Right cardiac atrium (tissue), 5 donors: ENCODE measurements at regions not wholly inside any gene's neighbourhood (a gene's known extent, or its start where the extent isn't known, plus 50 kb on each side); places are given as distances from the start of the nearest gene placed in this dataset.

Experiments used
- ATAC-seq, 2 donors: fragments of 200-7000 bp; cut with Tn5 transposase; one replicate each; pipeline versions ENCODE4 v1.8.0 to v1.9.1; 2020; ENCODE audit warnings: moderate library complexity in 2 of 2, mild to moderate bottlenecking in 1 of 2
- DNase-seq, 3 donors: peaks; one replicate each; pipeline ENCODE4 v3.0.0-alpha.2; 2020
- H3K27ac ChIP-seq: one replicate; pipeline ENCODE4 v1.5.1; 2013; ENCODE audit warnings: mild to moderate bottlenecking, low read length, control low read depth, moderate library complexity
- H3K27me3 ChIP-seq: one replicate; pipeline ENCODE4 v1.6.1; 2013; ENCODE audit not compliant: control insufficient read depth, insufficient read depth
- H3K4me1 ChIP-seq: one replicate; pipeline ENCODE4 v1.6.1; 2013; ENCODE audit warnings: low read length; ENCODE audit not compliant: control insufficient read depth, insufficient read depth
- H3K4me3 ChIP-seq: one replicate; pipeline ENCODE4 v1.5.1; 2013; ENCODE audit warnings: low read length, control low read depth
- H3K9me3 ChIP-seq: one replicate; pipeline ENCODE4 v1.6.1; 2013; ENCODE audit warnings: low read length; ENCODE audit not compliant: control insufficient read depth
- WGBS: extraction: QIAGEN DNeasy Blood & Tissue Kit; methylation state at CpG from one replicate; pipeline ENCODE4 v1.1.7; 2013; 5-methylcytosine and 5-hydroxymethylcytosine counted together
- intact Hi-C, 4 donors: fragments of 100-400 bp; cut with DNase I; formaldehyde crosslinking; loops; one replicate each; pipeline versions ENCODE4 v1.11.0 to v1.14.0; 2022 to 2023
- donor health status: healthy with polysubstance abuse.
- donor health status: DM: no; HTN: yes; CAD: no.
- donor health status: DM: no; HTN: no; CAD: no.
- donor health status: DM: no; HTN: yes; CAD: no; lungs with severe emphysema.
- donor health status: DM: yes; HTN: yes; CAD: no.

DNA sequence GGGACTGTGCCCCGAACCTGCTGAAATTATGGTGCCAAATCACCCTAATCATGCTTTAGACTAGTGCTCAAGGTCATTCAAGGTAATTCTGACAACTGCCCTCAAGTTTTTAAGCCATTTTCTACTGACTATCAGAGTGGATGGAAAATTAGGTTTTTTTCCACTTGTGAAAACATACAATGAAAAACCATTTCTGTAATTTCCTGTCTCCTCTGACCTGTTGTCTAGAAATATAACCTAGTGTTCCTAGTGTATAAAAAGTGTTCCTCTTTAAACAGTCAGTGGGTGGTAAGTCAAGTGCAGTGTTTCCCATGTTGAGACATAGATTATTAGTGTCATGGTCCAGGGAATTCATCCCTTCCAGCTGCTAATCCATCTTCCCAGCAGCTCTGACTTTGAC, 232.8 kb upstream of the UMPS start:
- no peaks in the 10 kb centered on the region for H3K27me3 ChIP-seq
- ATAC-seq = no peak
- H3K4me3 ChIP-seq = no peak overlapping the region
- H3K27ac ChIP-seq = no peak overlapping the region
- H3K4me1 ChIP-seq = no peaks in the 10 kb centered on the region
- intact Hi-C loops = no loop called here
- no peaks in the 10 kb centered on the region for H3K9me3 ChIP-seq
- WGBS = 90% methylated on average over 1 of the region's 1 CpG
- DNase-seq = no peak

- Histone ChIP-seq H3K4me1 (no peaks in the 10 kb centered on the region), H3K9me3 (no peaks in the 10 kb centered on the region), H3K27me3 (no peaks in the 10 kb centered on the region), H3K4me3 (no peak overlapping the region), H3K27ac (no peak overlapping the region)
- intact Hi-C loops = no loop called here
- DNase-seq = no peak
- ATAC-seq = no peak
- 88% methylated on average over 4 of the region's 4 CpGs for WGBS
Observed at GRCh38 chr3:124498891-124499290, 231.4 kb upstream of the UMPS start.

DNA sequence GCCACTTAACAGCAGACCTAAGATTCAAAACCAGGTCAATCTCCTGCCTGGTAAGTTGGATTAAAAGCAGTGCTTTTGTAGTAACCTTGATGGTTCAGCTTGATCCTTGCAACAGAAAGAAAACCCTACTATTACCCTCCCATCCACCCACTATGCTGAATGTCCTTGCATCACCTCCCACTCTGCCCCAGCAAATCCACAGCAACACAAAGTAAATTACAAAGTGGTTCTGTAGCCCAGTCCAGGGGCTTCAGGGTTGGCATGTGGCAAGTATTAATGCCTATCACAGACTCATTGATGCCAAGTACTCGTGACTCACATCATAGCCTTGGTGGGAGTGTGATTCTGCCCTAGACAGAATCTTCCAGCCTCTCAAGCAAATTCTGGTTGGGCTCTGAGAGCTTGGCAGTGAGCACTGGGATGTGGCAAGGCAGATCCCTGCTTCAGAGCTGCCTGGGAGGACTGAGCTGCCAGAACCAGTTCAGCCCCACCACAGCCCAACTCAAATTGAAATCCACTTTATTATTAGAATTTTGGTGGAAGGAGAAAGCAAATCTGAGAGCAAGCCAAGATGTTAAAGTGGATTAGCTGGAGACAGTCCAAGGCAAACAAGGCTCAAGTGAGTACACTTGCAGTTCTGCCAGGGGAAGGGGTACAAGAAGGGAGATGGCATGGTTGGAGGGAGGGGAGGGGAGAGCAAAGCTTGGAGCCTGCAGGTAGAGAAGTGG, 225.8 kb upstream of the UMPS start:
- ATAC-seq (peak; percentile 93 to 95), DNase-seq (peak; percentile 61 to 80 (median 78))
- Histone ChIP-seq H3K27me3 (no peaks in the 10 kb centered on the region), H3K4me1 (peaks cover 4% of the 10 kb centered on the region), H3K9me3 (no peaks in the 10 kb centered on the region), H3K4me3 (no peak overlapping the region), H3K27ac (peak overlapping the region; percentile 6)
- intact Hi-C loops = loop anchor here in 2 of 4 donors (5.0 kb wide), 1 partner anchor 43 kb away; no protein-coding TSS in a partner anchor
- 32% methylated on average over 1 of the region's 1 CpG for WGBS

DNA sequence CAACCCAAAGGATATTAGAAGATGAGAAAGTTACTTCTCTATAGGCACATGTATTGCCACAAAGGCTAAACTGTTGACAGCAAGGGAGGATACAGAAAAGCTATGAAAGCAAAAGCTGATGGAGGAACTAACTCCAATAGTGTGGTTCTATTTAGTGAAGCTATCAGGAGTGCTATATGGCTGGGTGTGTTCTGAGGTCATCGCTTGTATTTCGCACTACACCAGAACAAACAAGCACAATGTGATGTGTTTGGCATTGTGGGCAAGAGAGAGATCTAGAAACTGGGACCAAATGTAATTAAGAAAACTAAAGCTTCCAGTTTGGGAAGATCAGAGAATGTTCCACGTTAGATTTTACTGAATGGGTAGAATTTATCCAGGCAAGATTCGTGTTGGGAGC, 220.4 kb upstream of the UMPS start:
- Histone ChIP-seq H3K4me1 (no peaks in the 10 kb centered on the region), H3K4me3 (no peak overlapping the region), H3K27ac (no peak overlapping the region), H3K27me3 (no peaks in the 10 kb centered on the region), H3K9me3 (no peaks in the 10 kb centered on the region)
- WGBS = 95% methylated on average over 4 of the region's 4 CpGs
- intact Hi-C loops = no loop called here
- ATAC-seq (no peak), DNase-seq (no peak)

DNA sequence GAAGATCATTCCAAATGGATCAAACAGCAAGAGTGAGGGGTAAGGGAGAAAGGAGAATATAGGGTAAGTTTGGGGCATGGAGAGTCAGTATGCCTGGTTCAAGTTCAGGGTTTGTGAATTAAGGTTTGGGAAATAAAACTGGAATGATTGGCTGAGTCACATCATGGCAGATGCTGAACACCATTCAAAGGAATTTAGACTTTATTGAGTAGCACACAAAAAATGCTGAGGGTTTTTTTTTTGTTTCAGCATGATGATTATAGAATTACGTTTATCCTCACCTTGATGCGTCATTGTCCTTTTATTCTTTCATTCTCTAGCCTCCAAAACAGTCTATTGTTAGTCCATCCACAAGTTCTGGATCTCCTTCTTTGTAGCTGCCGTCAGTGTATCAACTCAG, 220.0 kb upstream of the UMPS start:
- ATAC-seq (no peak), DNase-seq (no peak)
- H3K4me3 ChIP-seq = no peak overlapping the region
- no peak overlapping the region for H3K27ac ChIP-seq
- no peaks in the 10 kb centered on the region for H3K27me3 ChIP-seq
- H3K4me1 ChIP-seq = no peaks in the 10 kb centered on the region
- 93% methylated on average over 3 of the region's 3 CpGs for WGBS
- no peaks in the 10 kb centered on the region for H3K9me3 ChIP-seq
- intact Hi-C loops = no loop called here

- WGBS = 79% methylated on average over 8 of the region's 8 CpGs
- ATAC-seq (no peak), DNase-seq (no peak)
- no peak overlapping the region for H3K4me3 ChIP-seq
- intact Hi-C loops = no loop called here
- no peak overlapping the region for H3K27ac ChIP-seq
- H3K27me3 ChIP-seq = no peaks in the 10 kb centered on the region
- H3K9me3 ChIP-seq = no peaks in the 10 kb centered on the region
- no peaks in the 10 kb centered on the region for H3K4me1 ChIP-seq
Observed at GRCh38 chr3:124512881-124513609, 217.2 kb upstream of the UMPS start.

GRCh38 chr3:124513610-124513997, 216.6 kb upstream of the UMPS start:
- no peaks in the 10 kb centered on the region for H3K27me3 ChIP-seq
- intact Hi-C loops = no loop called here
- 91% methylated on average over 4 of the region's 4 CpGs for WGBS
- no peaks in the 10 kb centered on the region for H3K4me1 ChIP-seq
- ATAC-seq (no peak), DNase-seq (no peak)
- H3K27ac ChIP-seq = no peak overlapping the region
- no peaks in the 10 kb centered on the region for H3K9me3 ChIP-seq
- no peak overlapping the region for H3K4me3 ChIP-seq

- Histone ChIP-seq H3K9me3 (no peaks in the 10 kb centered on the region), H3K27me3 (no peaks in the 10 kb centered on the region), H3K4me3 (no peak overlapping the region), H3K27ac (no peak overlapping the region), H3K4me1 (no peaks in the 10 kb centered on the region)
- intact Hi-C loops = no loop called here
- DNase-seq (no peak), ATAC-seq (no peak)
- WGBS = 83% methylated on average over 2 of the region's 2 CpGs
Observed at GRCh38 chr3:124514683-124515082, 215.6 kb upstream of the UMPS start.

GRCh38 chr3:124516333-124516732, 213.9 kb upstream of the UMPS start:
- Histone ChIP-seq H3K4me1 (no peaks in the 10 kb centered on the region), H3K27ac (no peak overlapping the region), H3K9me3 (no peaks in the 10 kb centered on the region), H3K27me3 (no peaks in the 10 kb centered on the region), H3K4me3 (no peak overlapping the region)
- WGBS = 89% methylated on average over 1 of the region's 1 CpG
- DNase-seq (no peak), ATAC-seq (no peak)
- intact Hi-C loops = no loop called here

- no peaks in the 10 kb centered on the region for H3K4me1 ChIP-seq
- H3K27ac ChIP-seq = no peak overlapping the region
- H3K4me3 ChIP-seq = no peak overlapping the region
- DNase-seq (no peak), ATAC-seq (no peak)
- 66% methylated on average over 2 of the region's 2 CpGs for WGBS
- no peaks in the 10 kb centered on the region for H3K9me3 ChIP-seq
- no peaks in the 10 kb centered on the region for H3K27me3 ChIP-seq
- intact Hi-C loops = no loop called here
Observed at GRCh38 chr3:124517306-124517705, 212.9 kb upstream of the UMPS start.

GRCh38 chr3:124518350-124518749, 211.9 kb upstream of the UMPS start:
- Histone ChIP-seq H3K27me3 (no peaks in the 10 kb centered on the region), H3K4me3 (no peak overlapping the region), H3K27ac (no peak overlapping the region), H3K9me3 (no peaks in the 10 kb centered on the region), H3K4me1 (no peaks in the 10 kb centered on the region)
- ATAC-seq = no peak
- 97% methylated on average over 11 of the region's 11 CpGs for WGBS
- no peak for DNase-seq
- intact Hi-C loops = no loop called here
